GM10248 (cell line): ENCODE measurements at regions not wholly inside any gene's neighbourhood (a gene's known extent, or its start where the extent isn't known, plus 50 kb on each side); places are given as distances from the start of the nearest gene placed in this dataset.

Source experiments
- CTCF ChIA-PET: fragments of 300-600 bp; sonication (Branson Sonifier 250); formaldehyde crosslinking; extraction: SDS; loops from one replicate; lab custom pipeline; 2021; ENCODE audit warnings: antibody characterized with exemption; lab: Yijun Ruan, JAX
- POLR2A ChIA-PET: fragments of 350-650 bp; sonication (Branson Sonifier 250); formaldehyde crosslinking; extraction: SDS; loops from one replicate; lab custom pipeline; 2020; ENCODE audit warnings: antibody characterized with exemption; lab: Yijun Ruan, JAX
- DNase-seq: peaks from one replicate; pipeline ENCODE4 v3.0.0; 2012; ENCODE audit errors: extremely low spot score
- TF ChIP-seq, protein P1 (sequence below): IDR thresholded peaks from 2 replicates; pipeline ENCODE4 v1.5.1; 2012; ENCODE audit warnings: mild to moderate bottlenecking, low read depth; ENCODE audit errors: extremely low read depth, missing control alignments, control extremely low read depth

DNA sequence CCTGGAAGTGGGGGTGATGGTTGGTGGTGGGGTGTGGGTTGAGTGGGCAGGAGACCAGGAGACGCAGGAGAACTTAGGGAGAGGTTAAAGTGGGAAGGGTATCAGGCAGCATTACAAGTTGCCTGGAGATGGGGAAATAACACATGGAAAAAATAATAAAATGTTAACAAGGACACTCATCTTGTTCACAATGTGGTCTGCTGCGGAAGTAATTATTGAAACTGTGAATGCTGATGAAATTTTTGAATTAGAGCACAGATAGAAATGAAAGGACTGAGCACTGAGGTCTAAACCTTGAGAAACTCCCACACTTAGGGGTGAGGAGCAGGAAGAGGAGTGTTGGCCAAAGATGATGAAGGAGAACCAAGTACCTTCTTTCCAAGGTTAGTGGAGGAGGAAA, 346.0 kb upstream of the PLET1 start:
- CTCF ChIA-PET = no interaction called here

DNA sequence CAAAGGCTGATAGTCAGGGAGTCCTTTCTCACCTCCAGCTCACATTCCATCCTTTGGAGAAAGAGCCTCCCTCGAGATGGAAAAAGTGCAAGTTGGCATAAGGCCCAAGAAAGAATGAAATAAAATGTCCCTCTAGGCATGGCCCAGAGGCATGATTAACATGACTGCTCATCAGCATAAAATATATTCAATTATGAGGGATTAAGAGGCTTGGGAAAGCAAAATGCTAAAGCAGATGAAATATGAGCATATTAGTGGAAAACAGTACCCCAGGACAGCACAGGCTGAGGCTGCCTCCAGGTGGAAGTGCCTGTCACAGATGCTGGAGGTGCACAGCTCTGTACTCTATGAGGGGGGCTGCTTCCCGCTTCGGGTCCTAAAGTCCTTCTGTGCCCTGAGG, 347.8 kb upstream of the PLET1 start:
- no peak for DNase-seq
- ChIA-PET CTCF (interaction anchor here (1.6 kb wide), 1 partner anchor 20 kb away, joined by 4 read pairs; no protein-coding TSS in a partner anchor), POLR2A (no interaction called here)
- TF ChIP-seq, protein P1, sequence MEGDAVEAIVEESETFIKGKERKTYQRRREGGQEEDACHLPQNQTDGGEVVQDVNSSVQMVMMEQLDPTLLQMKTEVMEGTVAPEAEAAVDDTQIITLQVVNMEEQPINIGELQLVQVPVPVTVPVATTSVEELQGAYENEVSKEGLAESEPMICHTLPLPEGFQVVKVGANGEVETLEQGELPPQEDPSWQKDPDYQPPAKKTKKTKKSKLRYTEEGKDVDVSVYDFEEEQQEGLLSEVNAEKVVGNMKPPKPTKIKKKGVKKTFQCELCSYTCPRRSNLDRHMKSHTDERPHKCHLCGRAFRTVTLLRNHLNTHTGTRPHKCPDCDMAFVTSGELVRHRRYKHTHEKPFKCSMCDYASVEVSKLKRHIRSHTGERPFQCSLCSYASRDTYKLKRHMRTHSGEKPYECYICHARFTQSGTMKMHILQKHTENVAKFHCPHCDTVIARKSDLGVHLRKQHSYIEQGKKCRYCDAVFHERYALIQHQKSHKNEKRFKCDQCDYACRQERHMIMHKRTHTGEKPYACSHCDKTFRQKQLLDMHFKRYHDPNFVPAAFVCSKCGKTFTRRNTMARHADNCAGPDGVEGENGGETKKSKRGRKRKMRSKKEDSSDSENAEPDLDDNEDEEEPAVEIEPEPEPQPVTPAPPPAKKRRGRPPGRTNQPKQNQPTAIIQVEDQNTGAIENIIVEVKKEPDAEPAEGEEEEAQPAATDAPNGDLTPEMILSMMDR = no peak

More for the DNA sequence above, 346.0 kb upstream of the PLET1 start:
- POLR2A ChIA-PET = no interaction called here
- TF ChIP-seq, protein P1 = no peak
- no peak for DNase-seq

DNA sequence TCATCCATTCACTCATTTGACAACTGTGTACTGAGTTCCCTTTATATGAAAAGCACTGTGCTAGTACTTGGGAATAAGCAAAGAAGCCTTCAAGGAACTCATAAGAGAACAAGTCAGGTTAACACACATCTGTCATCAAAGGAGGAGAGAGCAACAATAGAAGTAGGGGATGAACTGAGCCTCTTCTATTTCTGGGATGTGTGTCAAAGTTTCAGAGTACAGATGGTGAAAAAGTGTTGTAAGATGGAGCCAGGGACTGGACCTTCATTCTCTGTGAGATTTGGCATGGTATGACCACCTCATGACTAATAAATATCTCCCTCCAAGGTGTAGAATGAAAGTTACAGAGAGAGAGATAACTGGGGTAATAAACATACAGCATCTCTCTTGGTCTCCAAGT, 349.8 kb upstream of the PLET1 start:
- CTCF ChIA-PET = interaction anchor here (1.6 kb wide), 1 partner anchor 9 kb away, joined by 3 read pairs; no protein-coding TSS in a partner anchor
- POLR2A ChIA-PET = no interaction called here
- TF ChIP-seq, protein P1 = no peak
- DNase-seq = no peak

DNA sequence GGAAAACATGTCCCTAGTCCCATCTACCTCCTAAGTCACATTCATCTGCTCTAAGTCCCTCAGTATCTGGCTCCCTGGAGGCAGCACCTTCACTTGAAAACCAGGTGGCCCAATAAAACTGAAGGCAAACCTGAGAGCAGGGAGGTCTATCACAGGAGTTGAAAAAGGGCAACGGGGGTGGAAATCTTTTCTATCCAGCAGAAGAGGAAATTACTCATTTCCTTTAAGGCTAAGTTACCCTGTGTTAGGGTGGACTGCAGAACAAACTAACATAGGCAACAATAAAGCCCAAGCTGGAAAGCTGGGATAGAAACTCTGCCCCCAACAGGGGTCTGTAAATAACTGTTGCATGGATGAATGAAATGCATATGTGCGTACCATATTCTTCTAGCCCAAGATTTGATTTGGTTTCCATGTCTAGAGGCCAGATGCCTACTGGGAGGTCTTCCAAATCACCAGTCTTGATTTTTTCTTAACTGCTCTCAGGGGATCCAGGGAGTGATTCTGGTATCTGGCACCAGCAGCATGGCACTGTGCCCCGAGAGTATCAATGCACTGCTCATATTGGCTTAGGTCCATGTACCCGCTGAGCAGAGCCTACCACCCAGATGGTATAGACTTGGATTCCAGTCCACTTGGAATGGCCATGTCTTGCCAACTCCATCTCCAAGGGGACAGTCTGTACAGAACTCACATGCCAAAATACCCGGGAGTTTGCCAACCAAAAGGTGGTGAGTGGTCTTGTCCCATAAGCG, 350.0 kb upstream of the NCAM1 start:
- ChIA-PET CTCF (interaction anchor here (0.9 kb wide), 1 partner anchor 23 kb away, joined by 3 read pairs; no protein-coding TSS in a partner anchor), POLR2A (no interaction called here)
- no peak for DNase-seq

DNA sequence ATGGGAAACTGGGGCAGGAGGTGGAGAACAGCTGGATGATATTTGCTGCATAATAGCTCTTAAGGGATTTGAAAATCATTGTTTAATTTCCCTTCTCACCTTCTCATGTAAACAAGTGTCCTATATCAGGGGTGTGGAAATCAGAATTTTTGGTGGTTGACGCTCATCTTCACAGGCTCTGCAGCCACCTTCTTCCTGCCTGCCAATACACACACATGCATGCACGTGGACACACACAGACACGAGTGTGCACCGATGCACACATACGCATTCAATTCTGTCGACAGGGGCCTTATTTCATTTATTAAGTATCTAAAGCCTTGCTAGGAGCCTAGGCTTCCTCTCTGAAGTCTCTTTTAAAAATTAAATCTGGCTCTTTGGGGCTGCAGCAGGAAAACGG, 349.4 kb upstream of the NCAM1 start:
- no peak for DNase-seq
- TF ChIP-seq, protein P1 = no peak
- CTCF ChIA-PET = interaction anchor here (0.9 kb wide), 1 partner anchor 23 kb away, joined by 3 read pairs; no protein-coding TSS in a partner anchor
- POLR2A ChIA-PET = no interaction called here

More for the DNA sequence above, 350.0 kb upstream of the NCAM1 start:
- TF ChIP-seq, protein P1 = no peak

DNA sequence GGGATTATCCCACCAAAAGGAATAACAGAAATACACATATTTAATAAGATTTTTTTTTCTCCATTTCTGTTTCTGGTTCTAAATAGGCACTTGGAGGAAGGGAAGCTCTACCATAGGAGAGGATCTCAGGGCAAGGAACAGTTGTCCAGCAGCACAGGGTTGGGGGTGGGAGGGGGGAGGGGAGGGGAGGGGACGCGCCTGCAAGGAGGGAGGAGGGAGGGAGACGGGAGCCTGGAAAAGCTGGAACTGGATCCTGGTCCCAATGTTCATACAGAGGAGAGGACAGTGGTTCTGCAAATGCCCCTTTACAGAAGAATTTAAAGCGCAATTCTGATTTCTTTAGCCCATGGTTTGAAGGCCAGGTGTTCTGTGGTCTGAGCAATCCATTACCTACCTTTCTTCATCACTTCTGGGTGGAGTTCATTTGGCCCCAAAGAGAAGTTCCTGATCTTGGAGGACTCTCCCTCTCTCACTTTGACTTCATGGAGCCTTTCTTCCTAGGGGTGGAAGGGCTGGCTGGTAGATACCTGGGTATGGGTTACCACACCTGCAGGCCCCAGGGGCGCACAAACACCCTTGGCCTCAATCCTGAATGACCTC, 348.9 kb upstream of the NCAM1 start:
- DNase-seq = no peak
- CTCF ChIA-PET = interaction anchor here (0.9 kb wide), 1 partner anchor 24 kb away, joined by 3 read pairs; no protein-coding TSS in a partner anchor

More for the DNA sequence above, 348.9 kb upstream of the NCAM1 start:
- POLR2A ChIA-PET = no interaction called here
- TF ChIP-seq, protein P1 = no peak
